ENCODE measurements at regions not wholly inside any gene's neighbourhood (a gene's known extent, or its start where the extent isn't known, plus 50 kb on each side); places are given as distances from the start of the nearest gene placed in this dataset.

- TF ChIP-seq FOXA1 (IDR thresholded peaks at IDR 0.05) (no peak), FOXK2 (IDR thresholded peaks at IDR 0.05) (no peak)
Measured at GRCh38 chr12:18818579-18819268, 80.8 kb downstream of the CAPZA3 start.

Data from HEK293T (cell line).